T follicular helper cell (primary cell): ENCODE measurements at regions not wholly inside any gene's neighbourhood (a gene's known extent, or its start where the extent isn't known, plus 50 kb on each side); places are given as distances from the start of the nearest gene placed in this dataset.
"Not testable (repeated sequence)": the region's sequence is repeated elsewhere in the genome, so short reads cannot be mapped to it uniquely, and the experiment has no call there.

ENCODE experiments used
- DNase-seq: peaks from one replicate; pipeline ENCODE4 v3.0.0-alpha.2; 2020; ENCODE audit warnings: low read depth

- DNase-seq: no peak
Observed at GRCh38 chr12:60194678-60195077, 598.8 kb downstream of the SLC16A7 start.

- DNase-seq: no peak
Observed at GRCh38 chr12:60195483-60195882, 599.7 kb downstream of the SLC16A7 start.

GRCh38 chr12:60196366-60196765, 600.5 kb downstream of the SLC16A7 start:
- DNase-seq: no peak

GRCh38 chr12:60197589-60197988, 601.8 kb downstream of the SLC16A7 start:
- no peak for DNase-seq

- DNase-seq: no peak
Observed at GRCh38 chr12:60201891-60202290, 606.1 kb downstream of the SLC16A7 start.

- DNase-seq: no peak
Observed at GRCh38 chr12:60205500-60205899, 609.7 kb downstream of the SLC16A7 start.

GRCh38 chr12:60209521-60209920, 613.7 kb downstream of the SLC16A7 start:
- no peak for DNase-seq

- DNase-seq: no peak
Observed at GRCh38 chr12:60209933-60210332, 614.1 kb downstream of the SLC16A7 start.

GRCh38 chr12:60210756-60211155, 614.9 kb downstream of the SLC16A7 start:
- no peak for DNase-seq

- no peak for DNase-seq
Observed at GRCh38 chr12:60211244-60211643, 615.4 kb downstream of the SLC16A7 start.

GRCh38 chr12:60212159-60213000, 616.6 kb downstream of the SLC16A7 start:
- DNase-seq: no peak

GRCh38 chr12:60213272-60213671, 617.4 kb downstream of the SLC16A7 start:
- DNase-seq: not testable (repeated sequence)

GRCh38 chr12:60216226-60216625, 620.4 kb downstream of the SLC16A7 start:
- DNase-seq: no peak

- DNase-seq: no peak
Observed at GRCh38 chr12:60223242-60223641, 627.4 kb downstream of the SLC16A7 start.

GRCh38 chr12:60225216-60226000, 629.6 kb downstream of the SLC16A7 start:
- DNase-seq: no peak

GRCh38 chr12:60227916-60228315, 632.1 kb downstream of the SLC16A7 start:
- DNase-seq: no peak

- no peak for DNase-seq
Observed at GRCh38 chr12:60230056-60230455, 634.2 kb downstream of the SLC16A7 start.

- DNase-seq: no peak
Observed at GRCh38 chr12:60231303-60231702, 635.5 kb downstream of the SLC16A7 start.

GRCh38 chr12:60231976-60232907, 636.4 kb downstream of the SLC16A7 start:
- no peak for DNase-seq

- not testable (repeated sequence) for DNase-seq
Observed at GRCh38 chr12:60234611-60235195, 638.9 kb downstream of the SLC16A7 start.

- no peak for DNase-seq
Observed at GRCh38 chr12:60235261-60235660, 639.4 kb downstream of the SLC16A7 start.

- DNase-seq: not testable (repeated sequence)
Observed at GRCh38 chr12:60236416-60236815, 640.6 kb downstream of the SLC16A7 start.
